SU-DHL-6 (cell line): ENCODE measurements at regions not wholly inside any gene's neighbourhood (a gene's known extent, or its start where the extent isn't known, plus 50 kb on each side); places are given as distances from the start of the nearest gene placed in this dataset.
"Not testable (repeated sequence)": the region's sequence is repeated elsewhere in the genome, so short reads cannot be mapped to it uniquely, and the experiment has no call there.

Source experiments
- H2AFZ ChIP-seq: fragments of 200-600 bp; sonication (generic); 2 replicates; pipeline ENCODE4 v1.6.1; 2014; ENCODE audit warnings: low read depth, mild to moderate bottlenecking, moderate library complexity, mixed read lengths, antibody characterized with exemption, low read length; ENCODE audit not compliant: severe bottlenecking
- H3F3A ChIP-seq: fragments of 200-600 bp; shearing (Covaris generic); 2 replicates; pipeline ENCODE4 v1.6.0; 2016; ENCODE audit warnings: antibody characterized with exemption, mild to moderate bottlenecking; ENCODE audit not compliant: insufficient read depth
- H3K27ac ChIP-seq: fragments of 200-600 bp; sonication (generic); 2 replicates; pipeline ENCODE4 v1.5.1; 2016; ENCODE audit warnings: low read depth, mild to moderate bottlenecking, low read length, moderate library complexity, mixed read lengths
- H3K27me3 ChIP-seq: fragments of 200-600 bp; sonication (generic), shearing (Covaris generic); 2 replicates; pipeline ENCODE4 v1.6.0; 2014; ENCODE audit warnings: mild to moderate bottlenecking, low read length
- H3K36me3 ChIP-seq: fragments of 200-600 bp; sonication (generic); 2 replicates; pipeline ENCODE4 v1.6.1; 2014; ENCODE audit warnings: mild to moderate bottlenecking, low read length, mixed read lengths
- H3K4me2 ChIP-seq: fragments of 300-600, 200-600 bp; shearing (Covaris generic), sonication (generic); 2 replicates; pipeline ENCODE4 v1.6.0; 2014; ENCODE audit warnings: low read length, low read depth, mild to moderate bottlenecking; ENCODE audit not compliant: poor library complexity, severe bottlenecking
- H3K4me3 ChIP-seq: fragments of 200-600 bp; sonication (generic); 2 replicates; pipeline ENCODE4 v1.5.1; 2014; ENCODE audit warnings: antibody characterized with exemption, low read length, mild to moderate bottlenecking, mixed read lengths; ENCODE audit not compliant: insufficient read depth, poor library complexity, severe bottlenecking
- H3K79me2 ChIP-seq: fragments of 200-600 bp; sonication (generic); 2 replicates; pipeline ENCODE4 v1.6.1; 2014; ENCODE audit warnings: mild to moderate bottlenecking, low read length, moderate library complexity; ENCODE audit not compliant: insufficient read depth
- H3K9ac ChIP-seq: fragments of 200-600 bp; sonication (generic); 2 replicates; pipeline ENCODE4 v1.7.0; 2014; ENCODE audit warnings: mild to moderate bottlenecking, low read length
- H3K9me2 ChIP-seq: fragments of 200-600 bp; sonication (generic); replicated peaks from 2 replicates; pipeline ENCODE4 v1.6.1; 2014; ENCODE audit warnings: low read length; ENCODE audit not compliant: insufficient read depth
- H3K9me3 ChIP-seq: fragments of 200-600 bp; sonication (generic); 2 replicates; pipeline ENCODE4 v1.6.1; 2014; ENCODE audit warnings: low read length, mixed read lengths; ENCODE audit not compliant: insufficient read depth
- H4K20me1 ChIP-seq: fragments of 200-600 bp; sonication (generic); 2 replicates; pipeline ENCODE4 v1.6.1; 2014; ENCODE audit warnings: low read depth, mild to moderate bottlenecking, antibody characterized with exemption, low read length, moderate library complexity, mixed read lengths
- EZH2phosphoT487 ChIP-seq: fragments of 200-600 bp; sonication (generic), shearing (Covaris generic); conservative IDR thresholded peaks from 2 replicates; pipeline ENCODE4 v1.6.1; 2018; ENCODE audit warnings: mild to moderate bottlenecking, antibody characterized with exemption, low read length, moderate library complexity, mixed read lengths
- TF ChIP-seq, protein P1 (sequence below): fragments of 200-600 bp; sonication (generic); IDR thresholded peaks from one replicate; pipeline ENCODE4 v1.5.1; 2017; ENCODE audit warnings: antibody characterized with exemption, mild to moderate bottlenecking, low read length, moderate library complexity; ENCODE audit not compliant: insufficient read depth, poor library complexity, severe bottlenecking

- Histone ChIP-seq H3K9ac (no peak overlapping the region), H3K4me2 (no peak overlapping the region), H3F3A (no peaks in the 10 kb centered on the region), H3K9me2 (no peaks in the 10 kb centered on the region), H3K36me3 (no peaks in the 10 kb centered on the region), H2AFZ (no peak overlapping the region), H3K27me3 (no peaks in the 10 kb centered on the region), H3K27ac (no peak overlapping the region), H4K20me1 (no peaks in the 10 kb centered on the region), H3K79me2 (no peaks in the 10 kb centered on the region), H3K4me3 (no peak overlapping the region), H3K9me3 (no peaks in the 10 kb centered on the region)
- TF ChIP-seq, protein P1, sequence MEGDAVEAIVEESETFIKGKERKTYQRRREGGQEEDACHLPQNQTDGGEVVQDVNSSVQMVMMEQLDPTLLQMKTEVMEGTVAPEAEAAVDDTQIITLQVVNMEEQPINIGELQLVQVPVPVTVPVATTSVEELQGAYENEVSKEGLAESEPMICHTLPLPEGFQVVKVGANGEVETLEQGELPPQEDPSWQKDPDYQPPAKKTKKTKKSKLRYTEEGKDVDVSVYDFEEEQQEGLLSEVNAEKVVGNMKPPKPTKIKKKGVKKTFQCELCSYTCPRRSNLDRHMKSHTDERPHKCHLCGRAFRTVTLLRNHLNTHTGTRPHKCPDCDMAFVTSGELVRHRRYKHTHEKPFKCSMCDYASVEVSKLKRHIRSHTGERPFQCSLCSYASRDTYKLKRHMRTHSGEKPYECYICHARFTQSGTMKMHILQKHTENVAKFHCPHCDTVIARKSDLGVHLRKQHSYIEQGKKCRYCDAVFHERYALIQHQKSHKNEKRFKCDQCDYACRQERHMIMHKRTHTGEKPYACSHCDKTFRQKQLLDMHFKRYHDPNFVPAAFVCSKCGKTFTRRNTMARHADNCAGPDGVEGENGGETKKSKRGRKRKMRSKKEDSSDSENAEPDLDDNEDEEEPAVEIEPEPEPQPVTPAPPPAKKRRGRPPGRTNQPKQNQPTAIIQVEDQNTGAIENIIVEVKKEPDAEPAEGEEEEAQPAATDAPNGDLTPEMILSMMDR = no peak
- TF ChIP-seq EZH2phosphoT487 = no peak
Observed at GRCh38 chr4:28845158-28845557, 1875.0 kb upstream of the PCDH7 start.

DNA sequence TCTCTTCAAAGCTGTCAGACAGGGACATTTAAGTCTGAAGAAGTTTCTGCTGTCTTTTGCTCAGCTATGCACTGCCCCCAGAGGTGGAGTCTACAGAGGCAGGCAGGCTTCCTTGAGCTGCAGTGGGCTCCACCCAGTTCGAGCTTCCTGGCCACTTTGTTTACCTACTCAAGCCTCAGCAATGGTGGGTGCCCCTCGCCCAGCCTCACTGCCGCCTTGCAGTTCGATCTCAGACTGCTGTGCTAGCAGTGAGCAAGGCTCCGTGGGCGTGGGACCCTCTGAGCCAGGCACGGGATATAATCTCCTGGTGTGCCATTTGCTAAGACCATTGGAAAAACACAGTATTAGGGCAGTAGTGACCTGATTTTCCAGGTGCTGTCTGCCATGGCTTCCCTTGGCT is 1863.1 kb upstream of the PCDH7 start:
- H3K9ac ChIP-seq, H3K4me2 ChIP-seq, H3K36me3 ChIP-seq, H3K27me3 ChIP-seq, H3K79me2 ChIP-seq, H3K4me3 ChIP-seq, H3K9me3 ChIP-seq, H3K27ac ChIP-seq, H3F3A ChIP-seq, H3K9me2 ChIP-seq, H4K20me1 ChIP-seq, H2AFZ ChIP-seq: not testable (repeated sequence)

DNA sequence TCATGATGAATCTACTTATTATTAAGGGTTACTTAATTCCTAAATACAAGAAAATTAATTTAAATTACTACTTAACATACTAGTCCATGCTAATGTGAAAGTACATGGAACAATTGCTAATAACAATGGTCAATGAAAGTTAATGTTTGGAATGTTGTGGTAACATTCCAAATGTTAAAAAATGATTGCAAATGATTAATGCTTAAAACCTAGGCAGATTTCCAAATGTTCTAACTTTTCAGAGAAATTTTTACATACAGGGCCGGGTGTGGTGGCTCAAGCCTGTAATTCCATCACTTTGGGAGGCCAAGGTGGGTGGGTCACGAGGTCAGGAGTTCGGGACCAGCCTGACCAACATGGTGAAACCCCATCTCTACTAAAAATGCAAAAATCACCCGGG is 1851.3 kb upstream of the PCDH7 start:
- Histone ChIP-seq H2AFZ (no peak overlapping the region), H3K4me3 (no peak overlapping the region), H3K27me3 (no peaks in the 10 kb centered on the region), H3K4me2 (no peak overlapping the region), H3F3A (no peaks in the 10 kb centered on the region), H3K9me2 (no peaks in the 10 kb centered on the region), H3K9ac (no peak overlapping the region), H4K20me1 (no peaks in the 10 kb centered on the region), H3K79me2 (no peaks in the 10 kb centered on the region), H3K27ac (no peak overlapping the region), H3K36me3 (no peaks in the 10 kb centered on the region), H3K9me3 (no peaks in the 10 kb centered on the region)
- TF ChIP-seq EZH2phosphoT487 = no peak
- TF ChIP-seq, protein P1 = no peak

DNA sequence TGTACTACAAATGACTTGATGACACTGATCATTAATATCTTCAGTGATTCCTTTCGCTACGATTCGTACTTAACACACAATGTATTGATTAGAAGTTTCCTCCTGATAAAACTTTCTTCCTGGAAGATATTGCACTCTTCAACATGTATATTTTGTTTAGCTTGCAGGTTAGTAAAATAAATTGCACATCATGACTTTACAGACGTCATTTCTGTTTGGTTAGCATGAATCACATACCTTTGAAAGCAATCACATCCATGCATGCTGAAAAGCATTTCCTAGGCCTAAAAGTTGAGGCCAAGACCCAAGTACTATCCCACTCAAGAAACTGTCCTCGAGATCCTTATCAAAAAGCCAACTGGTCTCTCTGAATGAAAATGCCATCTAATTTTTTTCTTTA is 1841.0 kb upstream of the PCDH7 start:
- Histone ChIP-seq H3K36me3 (no peaks in the 10 kb centered on the region), H3K27me3 (no peaks in the 10 kb centered on the region), H3K27ac (no peak overlapping the region), H3K79me2 (no peaks in the 10 kb centered on the region), H3F3A (no peaks in the 10 kb centered on the region), H3K9me2 (no peaks in the 10 kb centered on the region), H3K4me2 (no peak overlapping the region), H2AFZ (no peak overlapping the region), H3K9ac (no peak overlapping the region), H4K20me1 (no peaks in the 10 kb centered on the region), H3K9me3 (no peaks in the 10 kb centered on the region), H3K4me3 (no peak overlapping the region)
- TF ChIP-seq EZH2phosphoT487 = no peak
- TF ChIP-seq, protein P1 = no peak
